Activated CD8-positive, alpha-beta memory T cell treated with anti-CD3 and anti-CD28 coated beads for 24 hours (primary cell): ENCODE measurements at regions not wholly inside any gene's neighbourhood (a gene's known extent, or its start where the extent isn't known, plus 50 kb on each side); places are given as distances from the start of the nearest gene placed in this dataset.
"Not testable (repeated sequence)": the region's sequence is repeated elsewhere in the genome, so short reads cannot be mapped to it uniquely, and the experiment has no call there.

Experiments
- DNase-seq: peaks from one replicate; pipeline ENCODE4 v3.0.0-alpha.2; 2020

- no peak for DNase-seq
Measured at GRCh38 chr1:88333086-88333695, 350.9 kb upstream of the PKN2 start.

DNA sequence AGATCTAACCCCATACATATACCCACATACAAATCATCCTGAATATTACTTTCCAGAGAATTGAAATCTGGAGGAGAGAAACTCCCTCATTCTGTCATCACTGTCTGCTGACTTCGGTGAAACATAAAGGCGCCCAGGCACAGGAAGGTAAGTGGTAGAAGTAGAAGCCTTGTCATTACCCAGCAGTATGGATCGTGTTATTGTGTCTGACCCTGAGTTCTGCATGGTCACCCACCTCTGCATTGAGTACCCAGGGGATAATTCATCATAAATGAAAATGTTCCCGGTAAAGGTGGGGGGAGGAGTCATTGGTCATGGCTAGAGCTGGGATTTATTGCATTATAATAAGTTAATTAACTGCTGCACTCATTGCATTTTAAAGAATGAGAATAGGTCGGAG lies 342.6 kb upstream of the PKN2 start:
- no peak for DNase-seq

- not testable (repeated sequence) for DNase-seq
Measured at GRCh38 chr1:88342081-88342480, 342.0 kb upstream of the PKN2 start.

DNA sequence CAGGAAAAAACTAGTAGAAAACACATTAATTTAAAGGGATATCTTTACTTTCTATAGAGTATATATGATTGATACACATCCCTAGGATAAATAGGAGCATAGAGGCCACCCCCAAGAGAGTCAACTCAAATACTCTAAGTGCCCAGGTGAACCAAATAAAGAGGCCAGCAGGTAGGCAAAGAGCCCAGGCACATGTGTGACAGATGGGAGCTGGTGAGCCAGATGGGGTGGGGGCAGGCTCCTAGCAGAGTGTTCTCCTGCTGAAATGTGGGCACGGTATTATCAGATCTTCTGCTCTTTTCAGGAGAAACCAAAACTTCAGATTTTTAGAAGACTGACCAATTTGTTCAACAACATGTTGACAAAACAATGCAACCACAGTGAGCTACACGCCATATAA lies 333.4 kb upstream of the PKN2 start:
- DNase-seq: no peak

DNA sequence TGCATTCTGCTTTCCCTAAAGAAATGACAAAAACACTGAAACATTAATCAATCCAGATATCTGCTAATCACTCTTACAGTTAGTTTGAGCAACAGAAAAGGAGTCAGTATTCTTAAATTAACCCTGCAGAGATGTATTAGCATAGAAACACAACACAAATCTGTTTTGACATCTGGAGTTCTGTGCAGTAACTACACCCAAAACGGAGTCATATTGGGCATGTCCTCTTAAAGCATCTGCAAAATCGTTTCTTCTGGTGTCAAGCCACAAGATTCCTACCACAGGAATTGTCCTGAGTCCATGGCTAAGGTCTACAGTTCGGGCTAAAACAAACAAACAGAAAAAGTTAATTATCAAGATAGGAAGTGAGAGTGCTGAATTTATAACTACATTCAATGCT lies 332.1 kb upstream of the PKN2 start:
- DNase-seq: no peak

DNA sequence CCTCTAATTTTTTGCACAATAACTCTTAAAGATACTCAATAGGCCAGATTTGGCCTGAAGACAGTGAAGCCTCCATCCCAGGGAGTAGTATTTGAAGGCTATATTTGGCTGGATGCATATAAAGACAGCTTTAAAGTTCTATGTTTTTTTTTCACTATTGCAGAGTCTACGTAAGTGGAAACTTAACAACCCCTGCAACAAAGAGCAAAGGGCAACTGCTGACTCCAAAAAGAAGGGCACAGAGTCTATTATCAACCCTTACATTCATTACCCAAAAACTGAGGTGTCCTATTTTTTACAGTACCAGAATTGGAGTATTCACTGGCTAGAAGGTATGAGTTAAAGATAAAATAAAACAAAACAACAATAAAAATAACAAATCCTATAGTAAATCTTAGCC lies 329.8 kb upstream of the PKN2 start:
- no peak for DNase-seq

GRCh38 chr1:88357729-88358128 lies 326.3 kb upstream of the PKN2 start:
- DNase-seq: no peak

GRCh38 chr1:88371436-88372023 lies 312.5 kb upstream of the PKN2 start:
- DNase-seq: no peak

GRCh38 chr1:88375977-88376376 lies 308.1 kb upstream of the PKN2 start:
- DNase-seq: no peak

- DNase-seq: no peak
Measured at GRCh38 chr1:88376421-88376820, 307.7 kb upstream of the PKN2 start.

- DNase-seq: no peak
Measured at GRCh38 chr1:88378560-88378959, 305.5 kb upstream of the PKN2 start.

DNA sequence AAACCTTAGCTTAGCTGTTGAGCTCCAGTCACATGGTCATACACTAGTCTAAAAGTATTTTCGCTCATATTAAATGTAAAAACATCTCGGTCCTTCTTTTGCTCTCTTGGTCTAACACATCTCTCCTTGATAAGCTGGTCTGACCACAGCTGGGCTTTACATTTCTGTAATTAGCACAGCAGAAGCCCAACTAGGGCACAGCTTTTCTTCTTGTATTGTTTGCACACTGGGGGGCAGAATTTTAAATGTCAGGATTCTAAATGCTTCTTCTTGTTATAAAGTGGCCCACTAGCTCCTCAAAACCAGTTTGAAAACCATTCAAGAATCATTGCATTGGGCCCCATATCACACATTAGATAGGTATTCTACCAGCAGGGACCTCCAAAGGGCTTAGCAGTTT lies 289.1 kb upstream of the PKN2 start:
- DNase-seq: no peak

DNA sequence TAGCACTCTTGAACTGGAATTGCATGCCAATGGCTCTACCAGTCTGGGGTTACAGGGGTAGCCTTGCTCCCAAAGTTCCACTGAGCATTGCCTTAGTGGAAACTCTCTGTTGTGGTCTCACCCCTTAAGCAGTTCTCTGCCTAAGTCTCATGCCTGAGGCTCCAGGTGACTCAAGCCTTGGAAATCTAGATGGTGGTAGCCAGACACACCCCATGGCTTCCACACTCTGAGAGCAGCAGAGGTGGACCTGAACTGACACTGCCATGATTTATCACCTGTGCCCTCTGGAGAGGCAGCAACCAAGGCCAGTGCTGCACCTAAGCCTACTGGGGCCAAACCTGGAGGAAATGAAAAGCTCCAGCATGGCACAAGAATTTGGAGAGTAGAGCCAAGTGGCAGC lies 285.7 kb upstream of the PKN2 start:
- DNase-seq: no peak

DNA sequence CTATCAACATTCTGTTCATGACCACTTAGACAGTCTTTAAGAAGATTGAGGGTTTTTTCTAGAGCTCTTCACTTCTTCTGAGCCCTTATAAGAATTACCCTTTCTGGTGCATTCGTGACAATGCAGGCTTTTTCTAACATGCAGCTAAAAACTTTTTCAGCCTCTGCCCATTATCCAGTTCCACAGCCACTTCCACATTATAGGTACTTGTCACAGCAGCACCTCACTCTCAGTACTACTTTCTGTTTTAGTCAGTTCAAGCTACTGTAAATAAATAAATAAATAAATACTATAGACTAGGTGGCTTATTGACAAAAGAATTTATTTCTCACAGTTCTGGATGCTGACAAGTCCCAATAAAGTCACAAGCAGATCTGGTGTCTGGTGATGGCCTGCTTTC lies 284.4 kb upstream of the PKN2 start:
- no peak for DNase-seq

GRCh38 chr1:88401313-88401712 lies 282.8 kb upstream of the PKN2 start:
- DNase-seq: no peak

DNA sequence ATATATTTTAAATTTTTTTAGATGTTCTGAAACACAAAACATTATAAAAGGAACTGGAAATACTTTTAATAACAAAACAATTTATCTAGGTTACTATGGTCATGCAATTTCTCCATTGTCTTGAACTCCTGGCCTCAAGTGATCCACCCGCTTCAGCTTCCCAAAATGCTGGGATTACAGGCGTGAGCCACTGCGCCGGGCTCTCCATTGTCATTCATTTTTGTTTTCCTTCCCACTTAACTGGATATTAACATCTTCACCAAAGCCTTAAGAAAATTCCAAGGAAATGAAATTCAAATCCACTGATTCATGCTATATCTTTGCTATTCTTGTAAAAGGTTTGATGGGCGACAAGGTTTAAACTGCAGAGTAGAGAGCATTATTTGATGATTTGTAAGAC lies 279.5 kb upstream of the PKN2 start:
- DNase-seq: no peak

DNA sequence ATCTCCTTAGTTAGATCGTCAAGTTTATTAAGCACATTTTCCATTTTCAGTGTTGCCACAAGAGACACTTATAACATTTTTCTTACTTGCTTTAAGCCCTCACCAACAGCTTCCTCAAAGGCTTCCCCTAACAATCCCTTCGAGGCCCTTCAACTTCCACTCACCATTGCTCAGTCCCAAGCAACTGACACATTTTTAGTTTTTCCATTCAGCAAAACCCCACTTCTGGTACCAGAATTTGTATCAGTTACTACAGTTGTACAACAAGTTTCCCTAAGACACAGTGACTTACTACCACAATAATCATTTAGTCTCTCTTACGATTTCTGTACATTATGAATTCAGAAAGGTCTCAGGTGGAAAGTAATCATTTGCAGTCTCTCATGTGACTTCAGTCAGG lies 276.8 kb upstream of the PKN2 start:
- DNase-seq: no peak

GRCh38 chr1:88421997-88422396 lies 262.1 kb upstream of the PKN2 start:
- no peak for DNase-seq

DNA sequence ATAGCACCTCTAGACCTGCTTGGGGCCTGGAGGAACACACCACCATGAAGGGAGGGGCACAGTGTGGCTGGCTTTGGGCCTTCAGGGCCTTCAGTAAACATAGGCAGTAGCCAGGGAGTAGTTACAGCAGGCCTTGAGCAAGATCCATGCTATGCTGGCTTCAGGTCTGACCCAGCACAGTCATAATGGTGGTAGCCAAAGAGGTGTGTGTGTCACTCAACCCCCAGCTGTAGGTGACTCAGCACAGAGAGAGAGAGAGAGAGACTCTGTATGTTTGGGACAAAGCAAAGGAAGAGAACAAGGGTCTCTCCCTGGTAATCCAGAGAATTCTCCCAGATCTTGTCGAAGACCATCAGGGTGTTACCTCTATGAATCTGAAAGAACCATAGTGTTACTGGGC lies 250.5 kb upstream of the PKN2 start:
- DNase-seq: no peak

- DNase-seq: no peak
Measured at GRCh38 chr1:88434836-88435235, 249.2 kb upstream of the PKN2 start.

- no peak for DNase-seq
Measured at GRCh38 chr1:88441022-88441421, 243.1 kb upstream of the PKN2 start.

GRCh38 chr1:88451856-88452255 lies 232.2 kb upstream of the PKN2 start:
- no peak for DNase-seq

DNA sequence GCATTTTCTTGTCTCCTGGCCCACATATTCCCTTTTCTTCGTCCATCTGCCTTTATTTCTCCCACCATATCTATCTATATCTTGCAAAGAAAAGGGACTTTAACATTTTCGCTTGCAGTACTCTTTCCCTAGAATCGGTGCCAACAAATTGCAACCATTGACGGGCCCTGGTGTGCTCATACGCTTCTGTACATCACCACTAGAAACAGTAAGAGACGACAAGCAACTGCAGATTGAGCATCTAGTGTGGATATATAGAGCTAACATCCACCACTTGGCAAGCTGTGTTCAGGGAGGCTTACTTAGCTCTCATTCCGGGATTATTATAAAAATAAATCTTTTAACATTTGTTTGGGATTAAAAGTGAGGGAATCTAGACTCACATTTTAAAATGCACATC lies 230.8 kb upstream of the PKN2 start:
- DNase-seq: no peak

GRCh38 chr1:88454781-88455180 lies 229.3 kb upstream of the PKN2 start:
- DNase-seq: no peak

DNA sequence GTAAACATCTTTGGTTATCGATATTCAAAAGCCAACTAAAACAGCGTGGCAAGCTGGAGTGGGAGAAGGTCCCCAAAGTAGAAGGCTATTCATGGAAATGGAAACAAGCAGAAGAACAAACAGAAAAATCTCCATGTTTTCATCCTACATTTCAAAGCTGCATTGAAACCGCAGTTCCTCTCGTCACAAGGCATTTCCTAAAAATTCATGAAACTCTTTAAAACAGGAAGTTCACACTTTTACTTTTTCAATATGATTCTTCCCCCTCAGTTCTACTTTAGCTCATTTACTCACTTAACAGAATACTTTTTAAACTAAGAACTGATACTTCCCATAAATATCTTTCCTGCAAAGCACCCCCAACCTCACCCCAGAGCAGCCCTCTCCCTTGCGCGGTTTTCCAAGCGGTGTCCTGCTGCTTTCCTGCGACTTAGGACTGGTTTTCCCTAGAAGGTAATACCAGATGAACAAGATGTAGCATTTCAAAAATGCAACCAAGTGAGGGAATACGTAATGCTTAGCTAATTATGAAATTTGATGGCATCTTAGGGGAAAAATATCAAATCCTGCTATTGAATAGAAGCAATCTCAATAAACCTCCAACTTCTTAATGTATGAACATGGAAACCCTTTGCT lies 228.3 kb upstream of the PKN2 start:
- no peak for DNase-seq
